GM21515 (cell line): ENCODE measurements at regions not wholly inside any gene's neighbourhood (a gene's known extent, or its start where the extent isn't known, plus 50 kb on each side); places are given as distances from the start of the nearest gene placed in this dataset.

Experiments used
- ATAC-seq: cut with Tn5 transposase; IDR thresholded peaks from one replicate; pipeline ENCODE4 v1.9.1; 2021; ENCODE audit not compliant: unreplicated experiment

DNA sequence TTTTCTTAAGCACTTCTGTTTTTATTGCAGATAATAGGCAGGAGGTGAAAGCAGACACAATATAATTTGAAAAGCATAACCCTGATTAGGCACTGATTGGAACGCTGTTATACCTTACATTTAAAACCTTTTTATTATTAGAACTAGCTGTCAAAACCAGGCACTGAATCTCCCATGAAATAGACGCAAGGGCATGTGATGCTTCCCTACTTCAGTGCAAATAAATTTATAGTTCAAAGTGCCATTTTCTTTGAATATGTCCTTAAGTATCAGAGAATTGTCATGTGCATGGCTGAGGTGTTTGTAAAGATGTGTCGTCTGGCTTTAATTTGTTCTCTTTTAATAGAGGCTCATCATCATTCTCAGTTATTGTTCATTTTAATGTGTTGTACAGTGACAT, 386.0 kb downstream of the NR2F2 start:
- ATAC-seq, result no peak

DNA sequence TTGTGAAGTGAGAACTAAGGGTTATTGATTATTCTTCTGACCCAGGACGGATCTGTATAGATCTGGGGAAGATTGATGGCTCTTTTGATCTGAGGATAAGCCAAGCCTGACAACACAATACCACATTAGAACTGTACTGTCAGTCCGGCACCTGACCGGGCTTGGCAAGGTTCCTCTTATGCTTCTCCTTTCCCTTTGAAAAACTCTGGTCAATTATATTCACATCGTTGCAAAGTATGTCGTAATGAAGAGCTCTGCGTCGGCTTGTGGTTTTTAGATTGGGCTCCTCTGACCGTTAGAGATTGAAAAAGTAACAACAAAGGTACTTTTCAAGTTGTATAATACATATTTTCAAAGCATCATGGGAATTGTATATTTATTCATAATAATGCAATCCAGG, 389.8 kb downstream of the NR2F2 start:
- ATAC-seq, result no peak

DNA sequence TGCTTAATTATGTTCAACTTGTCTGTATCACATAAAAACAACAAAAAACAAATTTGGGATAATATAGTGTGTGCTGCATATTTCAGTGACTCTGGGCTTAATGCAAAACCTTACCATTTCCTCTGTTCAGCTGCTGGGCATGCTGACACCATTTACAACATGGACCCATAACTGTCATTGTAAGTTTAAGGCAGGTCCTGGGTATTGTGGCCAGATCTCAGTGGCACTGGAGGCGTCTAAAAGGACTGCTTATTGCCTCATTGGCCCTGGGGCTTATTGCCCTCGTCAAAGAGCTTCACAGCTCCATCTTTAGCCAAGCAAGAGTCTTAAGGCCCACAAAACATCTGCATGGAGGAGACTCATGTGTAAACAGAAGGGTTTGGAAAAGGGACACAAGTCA, 390.2 kb downstream of the NR2F2 start:
- ATAC-seq, result no peak

DNA sequence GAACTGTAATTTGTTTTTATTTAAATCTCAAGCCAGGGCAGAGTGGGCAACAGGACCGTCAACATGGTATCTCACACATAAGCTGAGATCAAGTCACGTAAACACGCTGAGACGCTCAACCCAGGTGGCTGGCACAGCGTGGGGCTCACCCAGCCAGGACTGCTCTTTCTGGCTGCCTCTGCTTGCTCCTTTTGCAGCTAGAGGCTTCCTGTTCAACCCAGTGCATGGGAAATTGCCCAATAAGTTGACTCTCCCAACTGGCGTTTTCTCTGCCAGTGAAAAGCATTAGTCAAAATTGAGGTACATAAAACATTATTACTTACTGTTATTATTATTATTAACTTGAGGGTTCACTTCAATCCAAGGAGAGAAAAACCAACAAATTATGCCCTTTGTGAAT, 398.1 kb downstream of the NR2F2 start:
- ATAC-seq, result no peak

DNA sequence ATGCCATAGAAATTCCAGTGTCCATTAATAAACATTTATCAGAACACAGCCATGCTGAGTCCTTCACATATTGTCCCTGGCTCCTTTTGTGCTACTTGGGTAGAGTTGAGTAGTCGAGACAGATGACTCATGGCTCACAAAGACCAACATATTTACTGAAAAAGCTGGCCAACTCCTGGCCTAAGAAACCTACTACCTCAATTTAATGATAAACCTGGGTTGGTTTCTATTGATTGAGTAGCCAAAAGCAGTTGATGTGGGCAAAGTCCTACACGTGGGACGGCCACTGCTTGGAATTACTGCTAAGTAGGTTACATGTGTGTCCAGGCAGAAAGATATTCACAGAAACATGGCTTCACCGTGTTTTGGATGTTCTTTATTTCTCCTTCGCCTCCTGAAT, 402.2 kb downstream of the NR2F2 start:
- ATAC-seq, result no peak

DNA sequence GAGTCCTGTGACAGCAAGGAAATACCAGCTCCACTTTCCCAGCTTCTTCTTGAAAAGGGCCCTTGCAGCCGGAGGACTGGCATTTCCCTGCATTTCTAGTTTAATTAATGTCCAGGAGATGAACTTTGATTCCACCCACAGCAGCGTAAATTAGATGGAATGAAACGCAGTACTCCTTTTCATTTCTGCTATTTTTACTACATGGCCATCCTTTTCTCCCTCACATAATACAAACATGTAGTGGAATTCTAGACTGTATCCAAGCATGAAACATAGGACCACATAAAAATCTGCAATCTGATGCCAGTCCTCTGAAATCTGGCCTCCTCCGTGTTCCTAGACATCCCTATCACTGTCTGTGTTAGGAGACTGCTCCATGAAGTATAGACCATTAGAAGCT, 403.2 kb downstream of the NR2F2 start:
- ATAC-seq, result no peak

DNA sequence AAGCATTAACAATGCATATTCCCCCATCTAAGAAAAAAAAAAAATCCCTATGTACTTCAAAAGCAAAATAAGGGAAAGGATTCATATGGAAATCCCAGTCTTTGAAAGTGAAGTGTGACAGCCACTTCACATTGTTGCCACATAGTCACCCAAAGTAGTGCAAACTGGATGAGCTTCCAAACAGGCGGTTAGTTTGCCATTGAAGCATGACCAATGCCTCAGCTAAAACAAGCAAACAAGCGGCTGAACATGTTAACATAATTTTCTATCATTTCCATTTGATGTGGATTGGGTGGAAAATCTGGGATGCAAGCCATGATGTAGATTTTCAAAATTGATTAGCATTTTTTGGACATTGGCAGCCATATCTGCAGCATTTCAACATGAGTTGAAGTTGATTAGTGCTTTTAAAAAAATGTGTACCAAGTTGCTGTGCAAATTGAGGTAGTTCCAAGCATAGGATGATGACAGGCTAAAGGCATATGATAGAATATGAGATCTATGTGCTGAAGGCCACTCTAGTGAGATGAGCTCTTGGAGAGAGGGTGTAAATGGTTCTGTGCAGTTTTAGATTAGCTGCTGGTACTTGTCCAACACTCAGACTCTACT, 405.2 kb downstream of the NR2F2 start:
- ATAC-seq, result no peak

DNA sequence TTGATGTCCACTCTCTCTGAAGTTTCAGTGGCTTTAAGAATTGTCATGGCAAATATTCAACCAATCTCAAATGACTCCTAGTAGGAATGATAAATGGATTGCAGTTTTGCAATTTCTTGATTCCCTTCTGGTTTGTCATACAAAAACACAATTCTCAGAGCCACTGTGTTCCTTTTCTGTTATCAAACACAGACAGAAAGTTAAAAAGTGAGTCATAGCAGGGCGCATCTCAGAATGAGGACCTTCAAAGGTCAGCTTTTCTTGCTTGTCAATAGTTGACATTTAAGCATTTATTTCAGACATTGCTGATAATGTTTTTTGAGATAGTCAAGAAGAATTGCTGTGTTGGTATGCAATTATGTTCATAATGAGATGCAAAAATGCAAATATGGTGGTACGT, 405.9 kb downstream of the NR2F2 start:
- no peak for ATAC-seq

DNA sequence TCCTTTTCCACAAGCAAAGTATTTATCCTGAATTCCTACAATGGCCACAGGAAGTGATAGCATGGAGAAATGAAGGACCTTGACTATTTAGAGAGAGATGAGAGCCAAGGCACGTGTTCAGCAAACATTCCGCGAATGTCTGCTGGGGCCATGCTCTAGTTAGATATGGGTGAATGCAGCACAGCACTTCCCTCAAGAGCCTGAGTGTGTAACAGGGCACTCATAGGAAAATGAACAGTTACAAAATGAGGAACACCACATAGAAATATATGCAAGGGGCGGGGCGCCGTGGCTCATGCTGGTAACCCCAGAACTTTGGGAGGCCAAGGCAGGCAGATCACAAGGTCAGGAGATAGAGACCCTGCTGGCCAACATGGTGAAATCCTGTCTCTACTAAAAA, 406.9 kb downstream of the NR2F2 start:
- no peak for ATAC-seq

DNA sequence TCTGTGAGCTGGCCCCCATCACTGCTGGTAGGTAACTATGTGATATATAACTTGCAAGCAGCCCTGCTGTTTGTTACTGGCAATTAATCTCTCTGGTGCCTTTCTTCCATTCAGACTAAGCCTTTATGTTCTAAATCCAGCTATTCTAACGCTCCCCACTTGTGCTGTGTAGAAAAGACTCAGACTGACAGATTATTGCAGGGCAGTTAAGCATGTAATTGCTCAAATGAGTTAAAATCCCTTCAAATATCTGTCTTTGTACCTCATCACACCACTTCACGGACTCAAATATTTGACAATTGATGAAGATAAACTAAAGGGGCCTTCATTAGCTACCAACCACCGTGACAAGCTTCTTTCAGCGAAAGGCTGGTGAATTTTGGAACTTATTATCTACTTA, 416.2 kb downstream of the NR2F2 start:
- ATAC-seq, result no peak

DNA sequence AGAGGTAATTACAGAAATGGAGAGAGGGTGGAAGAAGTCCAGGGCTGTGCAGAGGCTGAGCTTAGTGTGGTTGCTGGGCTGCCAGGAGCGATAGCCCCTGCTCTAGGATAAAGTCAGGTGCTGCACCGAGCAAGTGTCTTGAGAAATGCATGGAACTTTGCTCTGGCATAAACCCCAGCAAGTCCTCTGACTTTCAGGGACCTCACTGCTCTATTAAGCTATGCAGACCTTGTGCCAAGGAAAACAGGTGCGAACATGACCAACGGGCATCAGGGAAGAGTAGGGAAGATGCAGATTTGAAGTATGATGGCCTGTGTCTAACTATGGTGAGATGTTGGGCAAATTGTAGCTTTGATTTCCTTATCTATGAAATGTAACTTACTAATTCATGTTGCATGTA, 416.8 kb downstream of the NR2F2 start:
- ATAC-seq, result no peak

DNA sequence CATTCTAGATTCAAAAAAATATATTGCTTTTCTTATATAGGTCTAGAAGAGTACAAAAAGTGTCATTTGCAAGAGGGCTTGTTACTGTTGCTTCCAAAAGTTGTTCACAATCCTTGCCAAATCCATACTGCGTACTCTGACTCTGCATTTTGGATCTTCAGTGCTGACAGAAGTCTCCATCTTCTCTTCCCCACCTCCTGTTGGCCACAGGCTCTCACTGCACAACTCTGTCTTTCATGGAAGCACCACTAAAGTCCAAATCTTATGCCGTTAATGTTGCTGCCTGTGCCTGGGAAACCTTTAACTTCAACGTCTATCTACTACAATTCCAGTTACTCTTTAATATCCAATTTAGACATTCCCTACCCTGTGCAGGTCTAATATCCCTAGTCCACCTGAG, 419.9 kb downstream of the NR2F2 start:
- ATAC-seq, result no peak

DNA sequence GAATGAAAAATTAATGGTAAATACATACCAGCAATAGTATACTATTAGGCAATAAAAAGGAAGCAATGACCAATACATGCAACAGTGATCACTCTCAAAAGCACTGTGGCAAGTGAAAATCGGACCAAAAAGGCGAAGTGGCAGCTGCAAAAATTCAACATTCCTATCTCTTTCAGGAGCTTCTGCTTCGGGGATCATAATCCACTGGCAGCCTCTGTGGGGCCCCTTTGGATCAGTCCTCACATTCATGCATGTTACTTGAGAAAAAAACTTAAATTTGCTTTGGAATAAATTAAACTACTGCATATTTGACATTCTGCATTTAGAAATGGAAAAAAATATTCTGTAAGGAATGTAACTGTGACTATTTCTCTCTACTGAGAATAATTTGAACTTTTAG, 425.6 kb downstream of the NR2F2 start:
- no peak for ATAC-seq

DNA sequence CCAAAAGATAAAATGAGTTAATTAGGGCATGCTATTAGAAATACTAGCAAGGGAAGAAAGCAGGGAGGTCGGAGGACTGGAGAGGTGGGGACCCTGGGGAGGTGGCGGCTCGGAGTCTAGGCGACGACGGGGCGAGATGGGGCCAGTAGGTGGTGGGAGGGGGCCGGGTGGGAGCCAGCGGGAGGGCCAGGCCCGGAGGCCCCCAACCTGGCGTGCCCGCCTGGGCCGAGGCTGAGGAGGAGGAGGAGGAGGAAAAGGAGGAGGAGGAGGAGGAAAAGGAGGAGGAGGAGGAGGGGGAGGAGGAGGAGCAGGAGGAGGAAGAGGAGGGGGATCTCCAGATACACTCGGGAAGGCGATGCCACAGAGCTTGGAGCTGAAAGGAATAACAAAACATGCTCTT, 426.2 kb downstream of the NR2F2 start:
- ATAC-seq, result no peak

DNA sequence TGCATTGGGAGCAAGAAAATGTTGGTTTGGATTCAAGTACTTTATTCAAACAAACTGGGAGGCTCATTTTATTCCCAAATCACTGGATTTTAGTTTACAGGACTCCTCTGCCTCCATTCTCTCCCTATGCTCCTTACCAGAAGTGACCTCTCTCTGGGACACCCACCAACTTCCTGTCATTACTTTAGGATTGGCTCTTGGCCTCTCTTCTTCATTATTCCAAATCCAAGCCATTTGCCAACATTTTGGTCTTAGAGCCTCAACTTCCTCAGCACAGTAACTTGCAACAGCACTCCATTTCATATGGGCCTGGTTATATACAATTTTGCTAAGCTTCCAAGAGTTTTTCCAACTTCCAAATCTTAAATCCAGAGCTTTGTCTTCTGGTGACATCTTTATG, 432.1 kb downstream of the NR2F2 start:
- ATAC-seq, result no peak

DNA sequence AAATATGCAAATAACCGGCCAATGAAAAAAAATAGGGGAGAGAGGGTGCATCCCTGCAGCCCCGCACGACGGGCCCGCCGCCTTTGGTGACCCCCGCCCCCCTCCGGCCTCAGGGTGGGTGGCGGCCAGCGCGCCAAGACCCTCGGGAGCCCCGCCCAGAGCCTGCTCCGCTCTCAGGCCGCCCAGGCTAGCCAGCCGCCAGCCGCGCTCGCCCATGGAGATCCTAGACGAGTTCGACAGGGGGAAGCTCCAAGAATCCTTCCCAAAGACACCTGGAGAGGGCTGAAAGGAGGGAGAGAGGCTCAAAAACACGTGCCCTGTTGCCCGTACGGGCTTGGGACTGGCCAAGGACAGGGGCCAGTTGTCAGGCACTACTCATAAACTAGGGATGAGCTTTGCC, 434.0 kb downstream of the NR2F2 start:
- ATAC-seq, result no peak

DNA sequence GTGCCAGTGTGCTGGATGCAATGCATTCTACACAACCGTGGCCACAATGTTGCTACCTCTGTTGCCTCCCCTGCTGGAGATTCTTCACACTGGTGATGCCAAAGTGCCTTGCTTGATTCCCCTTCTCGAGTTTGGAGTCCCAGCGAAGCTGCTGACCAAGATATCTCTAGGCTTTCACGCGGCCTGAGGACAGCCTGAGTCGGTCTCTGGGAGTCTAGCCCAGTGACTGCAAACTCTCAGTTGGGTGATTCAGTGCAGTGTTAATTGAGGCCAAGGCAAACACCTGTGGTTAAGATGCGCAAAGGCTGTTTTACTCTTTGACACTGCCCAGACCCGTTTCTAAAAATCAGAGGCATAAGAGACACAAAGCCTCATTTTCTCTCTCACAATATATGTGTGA, 434.4 kb downstream of the NR2F2 start:
- no peak for ATAC-seq

DNA sequence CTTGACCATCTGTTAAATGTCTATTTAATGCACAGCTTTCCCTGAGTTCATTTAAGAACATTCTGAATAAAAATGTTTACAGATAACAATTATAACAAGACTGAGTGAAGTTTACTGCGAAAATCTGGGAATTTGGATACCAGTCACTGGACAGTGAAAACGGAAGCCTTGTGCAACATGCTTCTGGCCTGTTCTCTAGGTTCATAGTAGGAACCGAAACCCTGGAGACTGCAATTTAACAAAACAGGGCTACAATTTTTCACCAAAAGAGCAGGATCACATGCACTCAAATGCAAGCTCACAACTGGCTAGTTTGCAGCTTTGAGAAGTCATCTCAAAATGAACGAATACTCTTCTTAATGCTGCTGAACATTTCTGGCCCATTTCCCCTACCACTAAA, 435.9 kb downstream of the NR2F2 start:
- ATAC-seq, result no peak

DNA sequence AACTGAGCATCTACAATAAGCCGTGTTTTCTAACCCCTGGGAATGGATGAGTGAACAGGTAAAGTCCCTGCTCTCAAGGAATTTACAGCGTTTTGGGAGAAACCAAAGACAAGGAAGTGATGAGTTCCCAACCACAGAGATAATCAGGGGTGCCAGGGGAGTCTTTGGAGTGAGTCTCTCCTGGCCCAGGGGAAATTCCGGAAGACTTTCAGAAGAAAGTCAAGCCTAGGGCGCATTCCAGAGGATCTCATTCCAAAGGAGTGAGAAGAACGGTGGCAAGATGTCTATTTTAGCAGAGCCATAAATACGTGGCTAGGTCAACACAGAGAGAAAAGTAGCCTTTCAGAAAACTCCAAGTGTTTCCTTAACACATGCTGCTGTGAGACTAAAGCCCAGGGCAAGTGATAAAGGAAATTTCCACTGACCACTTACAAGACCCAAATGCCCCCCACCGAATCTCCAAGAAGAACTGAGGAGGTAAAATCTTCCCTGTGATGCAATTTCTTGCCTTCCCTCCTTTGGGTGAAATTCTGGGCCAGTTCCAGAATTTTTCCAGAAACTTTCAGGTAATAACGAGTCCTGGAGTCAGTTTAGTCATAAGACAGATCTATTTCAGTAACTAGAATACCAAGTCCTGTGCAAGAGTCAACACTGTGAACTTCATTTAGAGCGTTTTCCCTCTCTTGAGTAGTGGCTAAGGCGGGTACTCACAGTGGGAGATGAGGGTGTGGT, 437.4 kb downstream of the NR2F2 start:
- ATAC-seq, result no peak

DNA sequence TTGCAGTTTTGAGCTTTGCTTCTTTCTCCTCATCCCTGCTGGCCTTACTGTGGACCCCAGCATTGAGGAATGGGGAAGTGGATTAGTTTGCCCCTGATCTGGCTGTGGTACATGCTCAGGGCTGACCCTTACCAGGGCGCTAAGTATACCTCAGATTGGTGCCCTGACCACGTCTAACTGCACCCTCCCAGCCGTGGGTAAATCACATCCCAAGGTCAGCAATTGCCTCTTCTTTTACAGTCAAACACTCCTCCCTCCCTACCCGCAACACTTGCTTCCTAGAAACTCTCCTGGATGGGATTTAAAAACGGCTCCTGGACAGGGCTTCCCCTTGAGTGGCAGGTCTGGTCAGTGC, 437.9 kb downstream of the NR2F2 start:
- no peak for ATAC-seq

DNA sequence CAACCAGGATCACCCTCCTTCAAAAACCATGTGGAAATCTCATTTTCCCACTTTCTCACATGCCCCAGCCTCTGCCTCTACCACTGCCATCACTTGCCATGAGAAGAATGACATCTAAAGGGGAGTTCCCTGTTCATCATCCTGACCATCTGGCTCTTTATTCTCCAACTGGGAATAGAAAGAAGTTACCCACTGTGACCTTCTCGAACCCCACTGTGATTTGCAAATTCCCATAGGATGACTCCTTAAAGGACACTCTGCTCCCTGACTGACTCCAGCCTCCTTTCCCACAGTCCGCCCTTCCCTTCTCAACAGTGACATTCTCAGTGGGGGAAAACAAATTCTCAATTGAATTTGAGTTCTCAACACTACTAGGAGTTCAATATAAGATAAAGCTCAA, 440.5 kb downstream of the NR2F2 start:
- no peak for ATAC-seq

DNA sequence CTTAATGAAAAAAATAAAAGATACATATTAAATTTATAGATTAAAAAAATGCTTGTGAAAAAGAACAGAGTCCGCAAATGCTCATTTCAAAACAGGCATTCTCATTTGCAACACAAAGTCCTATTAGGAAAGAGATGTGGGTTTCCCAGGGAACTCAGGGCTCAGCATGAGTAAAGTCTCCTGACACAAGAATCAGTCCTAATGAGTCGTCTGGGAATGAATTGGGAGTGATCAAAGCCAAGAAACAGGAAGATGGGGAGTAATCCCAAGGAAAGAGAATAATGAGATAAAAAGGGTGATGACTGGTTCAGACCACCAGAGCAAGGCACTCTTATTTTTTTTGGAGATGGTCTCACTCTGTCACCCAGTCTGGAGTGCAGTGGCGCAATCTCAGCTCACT, 443.7 kb downstream of the NR2F2 start:
- no peak for ATAC-seq

DNA sequence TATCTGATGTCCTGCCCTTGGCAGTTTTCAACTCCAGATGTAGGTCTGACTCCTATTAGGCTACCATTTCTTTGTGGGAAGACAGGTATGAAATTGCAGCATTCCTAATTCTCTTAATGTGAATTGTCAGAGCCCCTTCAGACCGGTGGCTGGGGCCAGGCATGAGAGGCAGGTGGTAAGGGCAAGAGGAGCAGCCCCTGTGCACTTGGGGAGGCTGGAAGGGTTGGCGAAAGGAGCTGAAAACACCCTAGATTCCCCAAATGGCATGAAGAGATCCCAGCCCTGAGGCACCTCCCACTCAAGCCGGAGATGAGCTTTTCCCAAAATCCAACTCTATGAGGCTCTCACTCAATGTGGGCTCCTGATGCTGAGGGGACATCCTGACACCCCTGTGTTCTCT, 453.2 kb downstream of the NR2F2 start:
- no peak for ATAC-seq
